ENCODE measurements at regions not wholly inside any gene's neighbourhood (a gene's known extent, or its start where the extent isn't known, plus 50 kb on each side); places are given as distances from the start of the nearest gene placed in this dataset.

DNA sequence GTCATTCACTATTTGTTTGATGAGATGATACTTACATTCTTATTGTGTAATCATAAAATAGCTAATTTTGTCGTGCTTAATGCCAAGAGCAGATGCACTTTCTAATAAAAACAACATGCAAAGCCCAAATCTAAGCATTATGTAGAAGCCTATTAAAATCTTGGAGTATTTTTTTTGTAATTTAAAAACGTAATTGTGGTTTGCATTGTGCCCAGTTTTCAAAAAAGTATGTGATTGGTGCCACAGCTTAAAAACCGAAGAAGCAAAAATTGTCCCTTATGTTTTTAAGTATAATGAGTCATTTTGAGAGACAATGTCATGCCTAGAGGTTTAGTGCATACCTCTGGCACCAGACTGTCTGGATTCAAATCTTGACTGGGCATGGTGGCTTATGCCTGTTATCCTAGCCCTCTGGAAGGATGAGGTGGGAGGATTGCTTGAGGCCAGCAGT lies 464.8 kb upstream of the RGS6 start:
- TF ChIP-seq, protein P1, sequence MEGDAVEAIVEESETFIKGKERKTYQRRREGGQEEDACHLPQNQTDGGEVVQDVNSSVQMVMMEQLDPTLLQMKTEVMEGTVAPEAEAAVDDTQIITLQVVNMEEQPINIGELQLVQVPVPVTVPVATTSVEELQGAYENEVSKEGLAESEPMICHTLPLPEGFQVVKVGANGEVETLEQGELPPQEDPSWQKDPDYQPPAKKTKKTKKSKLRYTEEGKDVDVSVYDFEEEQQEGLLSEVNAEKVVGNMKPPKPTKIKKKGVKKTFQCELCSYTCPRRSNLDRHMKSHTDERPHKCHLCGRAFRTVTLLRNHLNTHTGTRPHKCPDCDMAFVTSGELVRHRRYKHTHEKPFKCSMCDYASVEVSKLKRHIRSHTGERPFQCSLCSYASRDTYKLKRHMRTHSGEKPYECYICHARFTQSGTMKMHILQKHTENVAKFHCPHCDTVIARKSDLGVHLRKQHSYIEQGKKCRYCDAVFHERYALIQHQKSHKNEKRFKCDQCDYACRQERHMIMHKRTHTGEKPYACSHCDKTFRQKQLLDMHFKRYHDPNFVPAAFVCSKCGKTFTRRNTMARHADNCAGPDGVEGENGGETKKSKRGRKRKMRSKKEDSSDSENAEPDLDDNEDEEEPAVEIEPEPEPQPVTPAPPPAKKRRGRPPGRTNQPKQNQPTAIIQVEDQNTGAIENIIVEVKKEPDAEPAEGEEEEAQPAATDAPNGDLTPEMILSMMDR (IDR thresholded peaks at IDR 0.05): no peak
- no peak for TF ChIP-seq EP300 (IDR thresholded peaks at IDR 0.05)
- no peak for TF ChIP-seq POLR2AphosphoS5 (IDR thresholded peaks at IDR 0.05)
- TF ChIP-seq POLR2A (IDR thresholded peaks at IDR 0.05): no peak
